AG08395 (cell line): ENCODE measurements at regions not wholly inside any gene's neighbourhood (a gene's known extent, or its start where the extent isn't known, plus 50 kb on each side); places are given as distances from the start of the nearest gene placed in this dataset.
"Not testable (repeated sequence)": the region's sequence is repeated elsewhere in the genome, so short reads cannot be mapped to it uniquely, and the experiment has no call there.

Experiments used
- DNase-seq: peaks from one replicate; pipeline ENCODE4 v3.0.0; 2012; ENCODE audit warnings: mixed read lengths, low spot score

DNA sequence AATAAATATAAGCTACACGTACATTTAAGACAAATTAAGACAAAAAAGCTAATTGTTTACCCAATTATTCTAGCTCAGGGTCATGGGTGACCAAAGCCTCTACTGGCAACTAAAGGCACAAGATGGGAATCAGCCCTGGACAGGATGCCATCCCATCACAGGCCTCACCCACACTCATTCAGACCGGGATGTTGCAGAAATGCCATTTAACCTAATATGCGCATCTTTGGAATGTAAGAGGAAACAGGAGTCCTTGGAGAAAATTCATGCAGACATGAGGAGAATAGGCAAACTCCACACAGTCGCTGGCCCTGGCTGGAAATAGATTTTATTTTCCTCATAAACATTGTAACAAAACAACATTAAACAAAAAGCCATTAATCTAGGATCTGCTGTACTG, 2003.8 kb upstream of the CDH9 start:
- DNase-seq: no peak

DNA sequence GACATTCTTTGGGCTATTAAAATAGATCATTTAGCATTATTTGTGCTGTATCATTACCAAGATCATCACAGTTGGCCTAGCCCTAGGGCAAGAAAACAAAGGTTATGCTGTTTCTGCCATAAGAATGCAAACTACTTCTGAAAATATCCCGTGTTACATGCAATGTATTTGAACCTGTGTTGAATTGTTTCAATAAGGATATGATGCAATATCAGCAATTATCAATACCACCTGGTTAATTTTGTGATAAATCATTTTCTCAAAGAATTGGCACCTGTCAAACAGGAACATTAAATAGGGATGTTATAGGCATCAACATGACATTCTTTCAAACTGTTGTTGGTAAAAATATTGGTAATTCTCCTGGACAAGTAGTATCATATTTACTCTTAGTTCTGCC, 2002.0 kb upstream of the CDH9 start:
- DNase-seq: no peak

DNA sequence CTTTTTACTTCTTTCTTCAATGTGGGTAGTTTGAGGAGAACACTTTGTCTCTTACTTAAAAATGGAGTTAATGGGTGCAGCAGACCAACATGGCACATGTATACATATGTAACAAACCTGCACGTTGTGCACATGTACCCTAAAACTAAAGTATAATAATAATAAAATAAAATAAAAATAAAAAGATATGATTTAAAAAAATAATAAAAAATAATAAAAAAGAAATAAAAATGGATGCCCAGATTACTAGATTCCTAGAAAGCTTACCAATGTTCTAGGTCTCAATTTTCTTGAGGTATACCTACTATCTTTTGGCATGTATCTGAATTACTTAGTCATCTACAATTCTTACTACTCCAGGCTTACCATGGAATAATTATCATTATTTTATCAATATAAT, 2001.6 kb upstream of the CDH9 start:
- no peak for DNase-seq

DNA sequence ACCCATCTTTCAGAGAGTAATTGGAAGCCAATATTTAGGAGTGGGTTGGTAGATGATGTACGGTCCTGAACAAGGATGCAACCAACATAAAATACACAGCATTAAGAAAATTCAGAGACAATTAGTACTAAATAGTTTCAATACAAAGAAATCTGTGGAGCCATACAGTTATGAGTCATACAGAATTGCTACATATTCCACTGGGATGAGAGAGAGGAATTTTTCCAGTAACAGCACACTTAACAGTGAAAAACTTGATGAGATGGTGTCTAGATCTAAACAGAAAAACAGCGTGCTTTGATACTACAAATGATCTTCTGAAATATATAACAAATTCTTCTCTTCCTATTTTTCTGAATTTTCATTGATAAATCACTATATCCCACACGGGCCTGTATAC, 1999.3 kb upstream of the CDH9 start:
- no peak for DNase-seq

DNA sequence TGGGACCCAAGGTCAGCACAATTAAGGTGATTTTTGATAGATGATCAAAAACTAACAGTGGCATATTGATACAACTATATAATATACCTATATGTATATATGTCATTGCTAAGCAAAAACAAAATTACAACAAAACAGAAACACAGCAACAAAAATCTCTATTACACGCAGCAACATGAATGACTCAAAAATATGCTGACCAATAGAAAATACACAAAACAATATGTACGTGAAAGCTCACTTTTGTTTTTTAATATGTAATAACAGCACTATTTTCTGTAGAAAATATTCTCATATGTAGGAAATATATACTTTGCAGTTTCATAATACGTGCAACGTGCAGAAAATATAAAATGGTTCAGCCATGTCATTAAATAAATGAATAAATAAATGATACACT, 1985.7 kb upstream of the CDH9 start:
- no peak for DNase-seq

DNA sequence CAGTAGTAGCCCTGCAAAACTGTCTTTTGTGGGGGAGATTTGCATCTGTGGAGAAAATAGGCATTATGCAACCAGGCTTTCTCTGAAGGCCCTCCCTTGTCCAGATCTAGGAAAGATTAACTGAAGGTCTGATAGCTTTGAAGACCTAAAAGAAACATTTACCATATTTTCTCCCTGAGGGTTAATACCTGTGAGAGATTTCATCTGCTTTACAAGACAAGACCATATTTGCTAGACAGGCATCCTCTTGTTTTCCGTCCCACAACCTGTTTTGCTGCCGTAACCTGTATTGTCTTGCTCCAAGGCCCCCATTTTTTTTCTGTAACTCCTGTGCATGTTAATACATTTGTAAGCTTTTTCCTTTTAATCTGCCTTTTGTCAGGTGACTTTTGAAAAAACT, 1985.2 kb upstream of the CDH9 start:
- DNase-seq: no peak

DNA sequence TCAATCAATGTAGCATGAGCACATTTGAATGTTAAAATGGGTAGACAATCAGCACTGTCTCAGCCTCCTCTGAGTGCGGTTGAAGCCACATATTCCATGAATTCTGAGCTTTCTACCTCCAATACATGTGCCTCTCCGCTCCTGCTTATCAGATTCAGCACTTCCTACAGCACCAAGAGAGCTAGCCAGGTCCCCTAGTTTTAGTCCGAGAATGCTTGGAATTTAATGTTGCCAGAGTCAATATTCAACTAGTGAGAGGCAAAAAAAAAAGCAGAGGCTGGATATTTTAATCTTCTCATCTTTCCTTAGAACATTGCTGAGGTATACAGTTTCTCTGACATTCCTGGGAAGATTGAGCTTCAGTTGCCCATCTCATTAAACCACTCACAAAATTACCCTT, 1979.1 kb upstream of the CDH9 start:
- DNase-seq: no peak

DNA sequence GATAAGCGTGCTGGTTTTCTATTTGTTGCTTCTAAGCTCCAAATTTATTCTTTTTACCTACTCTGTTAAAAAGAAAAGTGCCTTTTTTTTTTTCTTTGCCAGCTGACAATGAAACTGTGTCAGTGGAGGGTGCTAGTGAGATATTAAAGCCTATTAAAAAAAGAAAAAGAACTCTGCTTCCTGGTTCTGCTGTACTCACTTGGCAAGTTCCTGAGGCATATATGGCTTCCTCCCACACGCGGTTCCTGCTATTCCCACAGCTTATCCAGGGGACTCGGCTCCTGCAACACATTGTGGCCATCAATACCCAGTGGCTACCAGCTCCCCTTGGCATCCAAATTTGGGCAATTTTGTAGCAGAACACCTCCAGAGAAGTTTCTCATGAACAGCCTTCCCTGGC, 1977.7 kb upstream of the CDH9 start:
- no peak for DNase-seq

DNA sequence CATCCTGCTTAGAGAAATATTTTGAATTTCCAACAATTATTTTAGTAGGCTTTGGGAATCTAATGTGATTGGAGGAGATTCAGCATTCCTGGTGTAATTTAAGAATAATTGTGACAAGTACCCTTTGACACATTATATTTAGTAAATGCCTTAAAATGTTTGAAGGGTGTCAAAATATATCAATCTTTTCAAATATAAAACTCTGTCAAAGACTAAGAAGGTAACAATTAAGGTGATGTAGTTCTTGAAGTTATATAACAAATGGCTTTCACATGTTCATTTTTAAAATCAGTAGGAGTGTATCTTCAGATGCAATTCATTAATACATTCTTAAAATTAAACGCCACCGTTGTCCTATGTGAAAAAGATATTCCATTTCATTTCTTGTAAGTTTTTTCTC, 1977.1 kb upstream of the CDH9 start:
- DNase-seq: no peak

DNA sequence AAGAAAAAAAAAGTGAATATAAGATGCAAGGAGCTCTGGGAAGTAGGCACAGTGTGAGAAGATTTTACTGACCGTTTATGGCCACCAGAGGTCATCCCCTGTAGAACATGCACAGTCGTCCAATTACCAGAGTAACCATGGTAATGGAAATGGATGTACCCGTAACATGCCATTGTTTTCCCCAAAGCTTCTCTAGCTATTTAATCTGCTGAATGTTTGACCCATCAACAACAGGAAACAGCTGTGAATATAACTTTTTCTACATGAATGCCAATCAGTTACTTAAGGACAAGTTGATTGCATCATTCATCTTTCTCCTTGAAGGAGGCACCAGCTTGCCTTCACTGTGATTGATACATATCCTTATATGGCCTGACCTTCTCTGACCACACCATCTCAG, 1967.0 kb upstream of the CDH9 start:
- DNase-seq: no peak

DNA sequence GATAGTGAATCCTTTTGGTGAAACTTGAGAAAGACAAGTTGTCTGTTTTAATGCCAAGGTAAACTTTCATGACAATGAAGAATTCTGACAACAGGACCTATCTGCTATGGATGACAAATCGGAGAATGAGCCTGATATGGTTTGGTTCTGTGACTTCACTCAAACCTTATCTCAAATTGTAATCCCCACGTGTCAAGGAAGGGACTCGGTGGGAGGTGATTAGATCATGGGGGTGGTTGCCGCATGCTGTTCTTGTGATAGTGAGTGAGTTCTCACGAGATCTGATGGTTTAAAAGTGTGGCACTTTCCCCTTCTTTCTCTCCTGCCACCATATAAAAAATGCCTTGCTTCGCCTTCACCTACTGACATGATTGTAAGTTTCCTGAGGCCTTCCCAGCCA, 1964.1 kb upstream of the CDH9 start:
- no peak for DNase-seq

DNA sequence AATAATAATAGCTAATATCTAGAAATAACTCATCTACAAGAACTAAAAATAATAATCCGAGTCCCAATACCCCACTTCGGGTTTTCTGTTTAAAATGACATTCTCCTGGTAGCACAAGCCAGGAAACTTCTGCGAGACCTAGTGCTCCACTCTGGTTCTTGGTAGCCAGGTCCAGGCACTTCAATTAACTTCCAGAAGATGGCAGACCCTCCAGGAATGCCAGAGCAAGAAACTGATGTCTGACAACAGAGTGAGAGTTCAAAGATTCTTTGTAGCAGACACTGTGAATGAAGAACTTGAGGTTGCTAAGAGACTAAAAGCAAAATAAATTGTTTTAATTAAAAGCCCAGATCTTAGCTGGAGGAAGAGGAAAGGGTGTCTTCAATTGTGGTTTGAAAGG, 1963.3 kb upstream of the CDH9 start:
- no peak for DNase-seq

DNA sequence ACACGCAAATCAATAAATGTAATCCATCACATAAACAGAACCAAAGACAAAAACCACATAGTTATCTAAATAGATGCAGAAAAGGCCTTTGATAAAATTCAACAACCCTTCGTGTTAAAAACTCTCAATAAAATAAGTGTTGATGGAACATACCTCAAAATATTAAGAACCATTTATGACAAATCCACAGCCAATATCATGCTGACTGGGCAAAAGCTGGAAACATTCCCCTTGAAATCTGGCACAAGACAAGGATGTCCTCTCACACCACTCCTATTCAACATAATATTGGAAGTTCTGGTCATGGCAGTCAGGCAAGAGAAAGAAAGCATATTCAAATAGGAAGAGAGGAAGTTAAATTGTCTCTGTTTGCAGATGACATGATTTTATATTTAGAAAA, 1946.3 kb upstream of the CDH9 start:
- DNase-seq: no peak

DNA sequence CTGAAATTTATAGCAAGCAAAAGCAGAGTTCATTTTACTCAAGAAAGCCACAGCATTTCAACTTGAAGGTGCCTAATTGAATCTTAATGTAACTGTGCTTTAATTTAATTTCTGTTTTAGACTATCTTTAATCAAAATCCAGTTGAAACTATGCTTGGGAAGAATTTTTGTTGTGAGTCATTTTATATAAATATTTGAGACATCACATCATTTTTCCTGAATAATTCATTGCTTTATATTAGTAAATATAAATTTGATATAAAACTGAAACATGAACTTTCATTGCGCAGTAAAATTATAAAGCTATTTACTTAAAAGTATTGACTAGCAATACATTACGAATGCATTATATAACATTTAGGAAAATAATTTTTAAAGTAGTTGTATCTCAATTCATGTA, 1937.1 kb upstream of the CDH9 start:
- DNase-seq: no peak

DNA sequence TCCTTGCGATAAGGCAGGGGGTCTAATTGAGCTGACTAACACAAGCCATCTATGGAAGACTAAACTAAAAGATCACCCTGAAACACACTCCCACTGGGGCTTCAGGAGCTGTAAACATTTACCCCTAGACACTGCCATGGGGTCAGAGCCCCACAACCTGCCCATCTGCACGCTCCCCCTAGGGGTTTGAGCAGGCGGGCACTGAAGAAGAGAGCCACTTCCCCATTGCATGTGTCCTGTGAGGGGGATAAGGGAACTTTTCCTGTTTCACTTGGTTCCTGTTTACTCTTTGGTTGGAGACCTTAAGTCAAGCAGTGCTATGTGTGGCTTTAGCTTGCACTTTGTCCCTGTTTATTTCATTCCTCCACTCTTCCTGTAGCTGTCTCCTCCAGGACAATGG, 1929.5 kb upstream of the CDH9 start:
- DNase-seq: no peak

DNA sequence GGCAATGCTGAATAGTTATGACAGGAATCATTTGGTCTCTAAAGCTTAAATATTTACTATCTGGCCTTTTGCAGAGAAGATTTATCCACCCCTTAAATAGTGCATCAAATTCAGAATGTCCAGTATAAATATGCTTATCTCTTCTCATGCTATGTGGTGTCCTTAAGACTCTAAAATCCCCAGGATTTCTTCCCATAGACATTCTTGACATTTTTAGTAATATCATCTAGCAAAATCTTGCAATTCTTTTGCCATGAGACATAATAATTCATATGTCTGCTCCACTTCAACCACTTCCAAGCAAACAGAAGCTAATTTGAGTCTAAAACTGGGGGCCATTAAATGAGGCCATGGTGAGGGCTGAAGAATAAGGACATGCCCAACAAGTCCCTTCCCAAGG, 1923.4 kb upstream of the CDH9 start:
- DNase-seq: no peak

DNA sequence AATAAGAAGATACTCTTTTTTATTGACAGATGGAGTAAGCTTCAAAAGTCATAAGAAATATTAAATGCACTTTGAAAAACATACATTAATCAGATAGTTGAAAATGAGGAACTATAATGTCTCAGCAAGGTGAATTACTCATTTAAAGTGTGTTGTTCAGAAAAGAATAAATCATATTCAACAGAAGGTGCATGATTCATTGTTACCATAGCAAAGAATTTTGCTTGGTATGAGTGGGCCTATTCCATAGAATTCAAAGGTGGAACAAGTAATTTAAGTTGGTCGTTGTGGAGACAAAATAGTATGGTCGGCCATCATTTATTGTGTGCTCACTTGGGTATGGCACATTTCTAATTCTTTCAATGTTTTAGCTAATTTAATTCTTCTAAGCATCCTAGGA, 1920.2 kb upstream of the CDH9 start:
- DNase-seq: no peak

DNA sequence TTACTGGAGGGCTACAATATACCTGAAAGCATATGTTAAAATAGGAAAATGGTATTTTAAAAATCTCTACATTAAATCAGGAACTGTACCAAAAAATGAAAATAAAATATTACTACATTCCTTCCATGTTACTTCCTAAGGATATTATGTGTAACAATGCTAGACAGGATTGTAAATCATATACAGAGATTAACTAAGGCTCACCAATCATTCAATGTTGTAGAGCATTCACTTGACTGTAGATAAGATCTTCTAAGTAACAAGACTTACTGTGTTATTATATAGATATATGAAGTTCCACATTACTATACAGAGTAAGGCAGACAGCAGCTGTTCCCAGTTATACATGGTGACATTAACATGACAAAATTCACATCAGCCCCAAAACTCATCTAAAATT, 1919.1 kb upstream of the CDH9 start:
- no peak for DNase-seq

DNA sequence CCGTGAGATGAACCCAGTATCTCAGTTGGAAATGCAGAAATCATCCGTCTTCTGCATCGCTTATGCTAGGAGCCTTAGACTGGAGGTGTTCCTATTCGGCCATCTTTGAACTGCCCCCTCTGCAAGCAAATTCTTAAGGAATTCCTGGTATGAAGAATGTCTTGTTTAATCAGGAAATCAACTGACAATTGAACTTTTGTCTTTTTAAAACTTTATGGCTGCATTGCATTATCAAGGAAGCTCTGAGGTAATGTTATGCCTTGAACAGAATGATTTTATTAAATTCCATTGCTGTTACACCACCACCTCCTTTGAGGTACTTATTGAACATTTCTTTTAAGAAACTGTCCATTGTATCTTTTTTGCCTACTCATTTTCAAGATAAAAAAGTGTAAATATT, 1915.7 kb upstream of the CDH9 start:
- DNase-seq: no peak

DNA sequence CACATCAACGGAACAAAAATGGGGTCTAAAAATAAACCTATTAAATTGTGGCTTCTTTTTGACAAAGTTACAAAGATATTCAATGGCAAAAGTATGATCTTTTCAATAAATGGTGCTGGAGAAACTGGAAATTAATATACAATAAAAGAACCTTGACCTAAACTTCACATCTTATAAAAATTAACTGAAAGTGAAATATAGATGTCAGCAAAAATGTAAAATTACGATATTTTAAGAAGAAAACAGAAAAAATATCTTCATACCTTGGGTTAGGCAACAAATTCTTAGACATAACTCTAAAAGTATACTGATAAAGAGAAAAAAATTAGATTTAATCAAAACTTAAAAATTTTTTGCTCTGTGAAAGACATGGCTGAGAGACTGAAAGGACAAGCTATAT, 1909.5 kb upstream of the CDH9 start:
- DNase-seq: no peak

DNA sequence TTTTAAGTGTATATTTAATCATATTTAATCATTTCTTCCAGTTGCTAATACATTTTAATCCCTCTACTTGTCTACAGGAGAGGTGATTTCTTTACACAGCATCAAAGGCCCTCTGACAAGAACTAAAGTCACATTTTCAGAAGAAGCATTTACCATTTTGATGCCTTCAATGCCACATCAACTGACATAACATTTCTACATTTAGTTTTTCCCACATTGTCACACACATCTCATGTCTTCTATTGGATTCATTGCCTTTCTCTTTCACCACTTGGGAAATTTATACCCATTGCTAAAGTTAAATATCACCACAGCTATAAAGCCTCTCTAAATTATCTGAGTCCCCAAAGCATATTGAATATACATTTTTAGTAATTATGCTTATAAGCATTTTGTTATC, 1907.5 kb upstream of the CDH9 start:
- DNase-seq: no peak

DNA sequence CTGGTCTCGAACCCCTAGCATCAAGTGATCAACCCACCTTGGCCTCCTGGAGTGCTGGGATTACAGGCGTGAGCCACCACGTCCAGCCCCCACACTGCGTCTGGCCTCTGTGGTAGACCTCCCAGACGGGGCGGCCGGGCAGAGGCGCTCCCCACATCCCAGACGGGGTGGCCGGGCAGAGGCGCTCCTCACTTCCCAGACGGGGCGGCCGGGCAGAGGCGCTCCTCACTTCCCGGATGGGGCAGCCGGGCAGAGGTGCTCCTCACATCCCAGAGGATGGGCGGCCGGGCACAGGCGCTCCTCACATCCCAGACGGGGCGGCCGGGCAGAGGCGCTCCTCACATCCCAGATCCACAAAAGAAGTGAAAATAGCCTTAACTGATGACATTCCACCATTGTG, 1891.0 kb upstream of the CDH9 start:
- not testable (repeated sequence) for DNase-seq

DNA sequence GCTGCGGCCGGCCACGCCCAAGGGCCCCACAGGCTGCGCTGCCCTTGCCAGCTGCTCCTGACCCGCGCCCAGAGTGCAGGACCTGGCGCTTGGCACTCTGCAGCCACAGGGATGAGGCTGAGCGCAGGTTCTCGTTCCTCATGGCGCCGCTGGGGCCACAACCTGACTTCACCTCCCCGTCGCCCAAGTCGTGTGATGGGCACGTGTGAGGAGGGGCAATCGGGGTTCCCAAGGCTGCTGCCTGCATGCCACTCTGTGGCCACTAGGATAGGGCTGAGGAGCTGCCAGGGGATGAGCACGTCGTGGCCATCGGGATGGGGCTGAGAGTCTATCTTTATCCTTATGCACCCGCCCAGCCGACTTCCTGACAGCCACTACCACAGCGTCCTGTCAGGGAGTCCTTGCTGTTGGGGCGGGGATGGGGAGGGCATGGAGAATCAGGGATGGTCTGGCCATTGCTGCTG, 1890.0 kb upstream of the CDH9 start:
- DNase-seq: not testable (repeated sequence)

DNA sequence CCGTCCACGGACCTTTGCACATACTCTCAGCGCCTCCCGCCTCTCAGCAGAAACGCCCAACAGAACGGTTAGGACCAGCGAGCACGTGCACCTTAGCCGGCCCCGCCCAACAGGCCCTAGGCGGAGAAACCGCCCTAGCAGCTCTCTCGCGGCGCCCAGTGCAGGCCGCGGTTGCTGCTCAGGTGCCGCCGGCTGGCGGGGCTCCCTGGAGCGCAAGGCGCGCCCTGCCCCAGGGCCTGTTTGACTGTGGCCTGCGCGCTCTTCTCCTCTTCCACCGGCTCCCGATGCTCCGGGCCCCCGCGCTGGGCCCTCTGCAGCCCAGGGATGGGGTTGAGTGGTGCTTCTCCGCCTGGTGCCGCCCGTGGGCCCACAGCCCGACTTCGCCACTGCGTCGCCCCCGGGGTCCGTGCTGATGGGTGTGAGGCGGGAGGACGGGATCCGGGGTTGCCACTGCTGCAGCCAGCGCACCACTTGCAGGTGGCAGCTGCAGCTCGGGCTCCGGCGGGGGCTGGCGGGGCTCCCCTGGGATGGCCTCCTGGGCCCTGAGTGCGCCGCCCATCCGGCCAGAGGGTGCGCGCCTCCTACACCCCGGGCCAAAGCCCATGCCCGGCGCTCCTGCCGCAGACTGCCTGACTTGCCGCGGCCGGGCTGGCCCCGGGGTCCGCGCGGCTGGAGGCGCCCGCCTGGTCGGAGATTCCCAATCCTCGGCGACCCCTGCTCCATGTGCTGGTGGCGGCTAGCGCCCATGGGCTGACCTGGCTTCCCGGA, 1889.4 kb upstream of the CDH9 start:
- no peak for DNase-seq

DNA sequence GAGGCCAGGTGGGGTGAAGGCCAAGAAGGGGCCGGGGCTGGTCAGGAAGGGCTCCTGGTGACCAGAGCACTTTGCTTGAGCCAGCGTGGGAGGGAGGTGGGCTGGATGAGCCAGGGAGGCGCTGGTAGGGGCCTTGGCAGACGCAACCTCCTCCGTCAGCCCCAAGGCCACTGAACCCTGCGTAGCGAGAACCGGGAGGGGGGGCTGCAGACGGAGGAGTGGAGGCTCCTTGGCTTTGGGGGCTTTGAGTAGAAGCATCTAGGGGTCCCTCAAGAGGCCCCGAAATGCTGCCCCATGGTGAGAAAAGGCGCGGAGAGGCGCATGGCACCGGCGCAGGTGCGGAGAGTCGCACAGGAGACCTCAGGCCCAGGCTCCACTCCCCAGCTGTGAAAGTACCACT, 1888.0 kb upstream of the CDH9 start:
- DNase-seq: no peak
